ENCODE measurements at regions not wholly inside any gene's neighbourhood (a gene's known extent, or its start where the extent isn't known, plus 50 kb on each side); places are given as distances from the start of the nearest gene placed in this dataset.

GRCh38 chr16:85514598-85515318 is 98.4 kb upstream of the GSE1 start:
- Histone ChIP-seq H3K27ac (peak overlapping the region; percentile 91 to 95 (median 94)), H3K9me3 (no peaks in the 10 kb centered on the region), H3K4me3 (no peak overlapping the region), H3K27me3 (no peaks in the 10 kb centered on the region), H3K36me3 (replicated peaks in 1 of 2; ENCODE audit: insufficient read depth in 1 of 2, low read depth in 2 of 2) (no peaks in the 10 kb centered on the region), H3K4me1 (peaks cover 45% of the 10 kb centered on the region)
- ATAC-seq = peak; percentile 79
- peak in 4 of 7 experiments; percentile 20 to 32 (median 26) for TF ChIP-seq CTCF (IDR thresholded peaks at IDR 0.05)
- peak in 1 of 3 donors; percentile 73 for TF ChIP-seq POLR2A (IDR thresholded peaks at IDR 0.05)
- 12 to 15% methylated on average over 11 to 18 of the region's 18 CpGs for WGBS, 2 donors
- intact Hi-C loops (cut with DNase I) = no loop called here
- peak; percentile 79 to 90 (median 86) for DNase-seq

GRCh38 chr16:85515319-85515745 is 97.8 kb upstream of the GSE1 start:
- 34 to 38% methylated on average over 6 to 10 of the region's 13 CpGs for WGBS, 2 donors
- peak overlapping the region; percentile 91 to 95 (median 94) for H3K27ac ChIP-seq
- no peak for DNase-seq
- TF ChIP-seq CTCF (IDR thresholded peaks at IDR 0.05) = no peak
- TF ChIP-seq POLR2A (IDR thresholded peaks at IDR 0.05) = peak; percentile 16 to 73 (median 44)
- no peaks in the 10 kb centered on the region for H3K27me3 ChIP-seq
- no peak for ATAC-seq
- peaks cover 51% of the 10 kb centered on the region for H3K4me1 ChIP-seq
- H3K4me3 ChIP-seq = no peak overlapping the region
- intact Hi-C loops (cut with DNase I) = no loop called here
- H3K9me3 ChIP-seq = no peaks in the 10 kb centered on the region
- no peaks in the 10 kb centered on the region for H3K36me3 ChIP-seq (replicated peaks in 1 of 2; ENCODE audit: insufficient read depth in 1 of 2, low read depth in 2 of 2)

GRCh38 chr16:85515830-85516397 is 97.2 kb upstream of the GSE1 start:
- peak; percentile 45 for ATAC-seq
- Histone ChIP-seq H3K27me3 (no peaks in the 10 kb centered on the region), H3K4me1 (peaks cover 57% of the 10 kb centered on the region), H3K27ac (peak overlapping the region; percentile 91 to 95 (median 94)), H3K36me3 (replicated peaks in 1 of 2; ENCODE audit: insufficient read depth in 1 of 2, low read depth in 2 of 2) (no peaks in the 10 kb centered on the region), H3K9me3 (no peaks in the 10 kb centered on the region), H3K4me3 (no peak overlapping the region)
- WGBS, 2 donors = 19 to 37% methylated on average over 8 to 12 of the region's 12 CpGs
- DNase-seq = peak; percentile 84 to 92 (median 89)
- intact Hi-C loops (cut with DNase I) = no loop called here
- TF ChIP-seq CTCF (IDR thresholded peaks at IDR 0.05) (no peak), POLR2A (IDR thresholded peaks at IDR 0.05) (peak in 1 of 3 donors; percentile 14)

GRCh38 chr16:85517154-85517553 is 96.0 kb upstream of the GSE1 start:
- no peaks in the 10 kb centered on the region for H3K27me3 ChIP-seq
- ATAC-seq (no peak), DNase-seq (no peak)
- H3K4me3 ChIP-seq = no peak overlapping the region
- H3K9me3 ChIP-seq = no peaks in the 10 kb centered on the region
- H3K27ac ChIP-seq = peak overlapping the region in 1 of 4 donors; percentile 91
- H3K4me1 ChIP-seq = peaks cover 69% of the 10 kb centered on the region
- WGBS, 2 donors = 90 to 92% methylated on average over 3 to 7 of the region's 7 CpGs
- no peaks in the 10 kb centered on the region for H3K36me3 ChIP-seq (replicated peaks in 1 of 2; ENCODE audit: insufficient read depth in 1 of 2, low read depth in 2 of 2)
- TF ChIP-seq POLR2A (IDR thresholded peaks at IDR 0.05) (no peak), CTCF (IDR thresholded peaks at IDR 0.05) (no peak)
- intact Hi-C loops (cut with DNase I) = no loop called here

All from body of pancreas (tissue), 4 donors.